Mammary epithelial cell (primary cell): ENCODE measurements at regions not wholly inside any gene's neighbourhood (a gene's known extent, or its start where the extent isn't known, plus 50 kb on each side); places are given as distances from the start of the nearest gene placed in this dataset.

Experiments
- EZH2 ChIP-seq: IDR thresholded peaks from 2 replicates; pipeline ENCODE4 v1.6.1; 2012; ENCODE audit warnings: low read length, inconsistent platforms, borderline replicate concordance
- TF ChIP-seq, protein P1 (sequence below), 2 donors: IDR thresholded peaks in 1 of 2; conservative IDR thresholded peaks in 1 of 2; 2 replicates each; pipeline ENCODE4 v1.5.1; 2011 to 2012; ENCODE audit warnings: inconsistent platforms in 2 of 2, low read length in 2 of 2, mild to moderate bottlenecking in 2 of 2, control low read depth in 1 of 2, low read depth in 1 of 2; ENCODE audit not compliant: insufficient read depth in 1 of 2; ENCODE audit errors: extremely low read depth in 1 of 2

DNA sequence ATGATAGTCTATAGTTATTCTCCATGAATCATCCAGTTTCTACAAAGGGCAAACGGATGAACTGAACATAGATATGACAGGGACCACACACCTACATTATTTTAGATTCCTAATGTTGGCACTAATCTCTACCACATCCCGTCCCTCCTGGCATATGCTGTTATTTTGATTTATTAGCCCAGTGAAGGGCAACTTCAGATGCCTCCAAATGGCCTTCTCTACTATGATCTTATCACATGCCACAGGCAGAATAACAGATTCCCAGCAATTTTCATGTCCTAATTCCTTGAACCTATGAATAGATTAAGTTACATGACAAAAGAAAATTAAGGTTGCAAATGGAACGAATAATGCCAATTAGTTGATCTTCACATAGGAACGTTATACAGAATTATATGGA, 474.7 kb downstream of the ANKRD7 start:
- TF ChIP-seq, protein P1, sequence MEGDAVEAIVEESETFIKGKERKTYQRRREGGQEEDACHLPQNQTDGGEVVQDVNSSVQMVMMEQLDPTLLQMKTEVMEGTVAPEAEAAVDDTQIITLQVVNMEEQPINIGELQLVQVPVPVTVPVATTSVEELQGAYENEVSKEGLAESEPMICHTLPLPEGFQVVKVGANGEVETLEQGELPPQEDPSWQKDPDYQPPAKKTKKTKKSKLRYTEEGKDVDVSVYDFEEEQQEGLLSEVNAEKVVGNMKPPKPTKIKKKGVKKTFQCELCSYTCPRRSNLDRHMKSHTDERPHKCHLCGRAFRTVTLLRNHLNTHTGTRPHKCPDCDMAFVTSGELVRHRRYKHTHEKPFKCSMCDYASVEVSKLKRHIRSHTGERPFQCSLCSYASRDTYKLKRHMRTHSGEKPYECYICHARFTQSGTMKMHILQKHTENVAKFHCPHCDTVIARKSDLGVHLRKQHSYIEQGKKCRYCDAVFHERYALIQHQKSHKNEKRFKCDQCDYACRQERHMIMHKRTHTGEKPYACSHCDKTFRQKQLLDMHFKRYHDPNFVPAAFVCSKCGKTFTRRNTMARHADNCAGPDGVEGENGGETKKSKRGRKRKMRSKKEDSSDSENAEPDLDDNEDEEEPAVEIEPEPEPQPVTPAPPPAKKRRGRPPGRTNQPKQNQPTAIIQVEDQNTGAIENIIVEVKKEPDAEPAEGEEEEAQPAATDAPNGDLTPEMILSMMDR (conservative IDR thresholded peaks at IDR 0.05 in 1 of 2, IDR thresholded peaks at IDR 0.05 in 1 of 2; ENCODE audit: extremely low read depth in 1 of 2, insufficient read depth in 1 of 2, low read depth in 1 of 2, low read length in 2 of 2) = no peak
- no peak for TF ChIP-seq EZH2
